Kidney (tissue), 13 donors: ENCODE measurements at regions not wholly inside any gene's neighbourhood (a gene's known extent, or its start where the extent isn't known, plus 50 kb on each side); places are given as distances from the start of the nearest gene placed in this dataset.

Experiments
- DNase-seq, 5 donors: peaks; one replicate each; pipeline ENCODE4 v3.0.0-alpha.2; 2013 to 2020
- FAIRE-seq: peaks from 2 replicates; lab custom pipeline; 2012; peaks lifted over from hg19 to GRCh38; lab: Jason Lieb, UNC
- H3K27ac ChIP-seq, 2 donors: one replicate each; pipeline ENCODE4 v1.7.0; 2013; ENCODE audit warnings: low read depth in 2 of 2, low read length in 2 of 2, inconsistent platforms in 1 of 2
- H3K27me3 ChIP-seq: one replicate; pipeline ENCODE4 v1.7.1; 2013; ENCODE audit warnings: low read length, inconsistent platforms; ENCODE audit not compliant: control insufficient read depth, insufficient read depth
- H3K36me3 ChIP-seq, 3 donors: one replicate each; pipeline versions ENCODE4 v1.7.0 to v1.7.1; 2013; ENCODE audit warnings: low read length in 3 of 3, control low read depth in 1 of 3, inconsistent platforms in 1 of 3; ENCODE audit not compliant: insufficient read depth in 3 of 3, control insufficient read depth in 2 of 3
- H3K4me1 ChIP-seq, 3 donors: one replicate each; pipeline versions ENCODE4 v1.7.0 to v1.7.1; 2013; ENCODE audit warnings: low read length in 3 of 3, inconsistent platforms in 1 of 3, low read depth in 1 of 3; ENCODE audit not compliant: control insufficient read depth in 2 of 3, insufficient read depth in 2 of 3
- H3K4me3 ChIP-seq, 3 donors: one replicate each; pipeline versions ENCODE4 v1.7.0 to v1.8.1; 2013; ENCODE audit warnings: low read length in 3 of 3, control low read depth in 1 of 3, inconsistent platforms in 1 of 3
- H3K9ac ChIP-seq, 3 donors: one replicate each; pipeline versions ENCODE4 v1.7.0 to v1.7.1; 2013; ENCODE audit warnings: low read length in 3 of 3, control low read depth in 1 of 3, inconsistent platforms in 1 of 3
- H3K9me3 ChIP-seq, 3 donors: one replicate each; pipeline versions ENCODE4 v1.7.0 to v1.7.1; 2013; ENCODE audit warnings: low read length in 3 of 3, control low read depth in 1 of 3, inconsistent platforms in 1 of 3; ENCODE audit not compliant: control insufficient read depth in 2 of 3, insufficient read depth in 1 of 3
- CTCF ChIP-seq: IDR thresholded peaks from 3 replicates; pipeline ENCODE4 v1.5.1; 2012; ENCODE audit warnings: mild to moderate bottlenecking, moderate library complexity, borderline replicate concordance; ENCODE audit not compliant: insufficient read depth; ENCODE audit errors: extremely low read depth
- intact Hi-C: fragments of 100-400 bp; cut with DNase I; formaldehyde crosslinking; loops from one replicate; pipeline ENCODE4 v1.11.1; 2022
- donor health status: control.
- donor health status: control.
- donor health status: control.
- donor health status: control.
- donor health status: control.
- donor health status: DM: yes; HTN: yes; CAD: no.
- donor health status: Normal renal cell carcinoma (clear cell type).

DNA sequence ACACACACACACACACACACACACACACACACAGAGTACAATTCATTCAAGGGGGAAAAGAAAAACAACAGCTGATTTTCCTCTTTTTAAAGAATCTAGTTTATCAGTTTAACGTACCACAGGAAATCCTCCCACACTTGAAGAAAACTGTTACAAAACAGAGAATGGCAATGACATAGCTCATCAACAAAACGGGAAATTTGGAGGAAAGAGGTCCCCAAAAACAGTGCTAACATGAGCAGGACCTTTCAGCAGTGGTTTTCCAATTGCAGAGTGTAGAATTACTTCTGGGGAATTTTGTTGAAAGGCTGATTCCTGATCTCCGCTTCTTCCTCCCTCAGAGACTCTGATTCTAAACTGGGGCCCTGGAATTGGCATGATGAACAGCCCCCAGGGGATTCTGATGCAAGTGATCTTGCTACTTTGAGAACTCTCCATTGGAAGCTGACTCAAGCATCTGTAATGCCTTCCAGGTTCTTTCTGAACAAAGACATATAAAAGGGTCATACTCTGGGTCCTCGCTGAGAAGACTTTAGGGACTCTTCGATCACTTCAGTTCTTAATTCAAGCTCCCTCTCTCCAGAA is 442.6 kb upstream of the PROK2 start:
- intact Hi-C loops = no loop called here
- no peak overlapping the region for H3K4me3 ChIP-seq
- DNase-seq (no peak), FAIRE-seq (no peak)
- H3K36me3 ChIP-seq = no peaks in the 10 kb centered on the region
- no peak for TF ChIP-seq CTCF
- H3K27me3 ChIP-seq = no peaks in the 10 kb centered on the region
- H3K27ac ChIP-seq = no peak overlapping the region
- no peaks in the 10 kb centered on the region for H3K4me1 ChIP-seq
- H3K9ac ChIP-seq = no peak overlapping the region
- peaks cover 2 to 14% (median 8%) of the 10 kb centered on the region in 3 donors for H3K9me3 ChIP-seq

DNA sequence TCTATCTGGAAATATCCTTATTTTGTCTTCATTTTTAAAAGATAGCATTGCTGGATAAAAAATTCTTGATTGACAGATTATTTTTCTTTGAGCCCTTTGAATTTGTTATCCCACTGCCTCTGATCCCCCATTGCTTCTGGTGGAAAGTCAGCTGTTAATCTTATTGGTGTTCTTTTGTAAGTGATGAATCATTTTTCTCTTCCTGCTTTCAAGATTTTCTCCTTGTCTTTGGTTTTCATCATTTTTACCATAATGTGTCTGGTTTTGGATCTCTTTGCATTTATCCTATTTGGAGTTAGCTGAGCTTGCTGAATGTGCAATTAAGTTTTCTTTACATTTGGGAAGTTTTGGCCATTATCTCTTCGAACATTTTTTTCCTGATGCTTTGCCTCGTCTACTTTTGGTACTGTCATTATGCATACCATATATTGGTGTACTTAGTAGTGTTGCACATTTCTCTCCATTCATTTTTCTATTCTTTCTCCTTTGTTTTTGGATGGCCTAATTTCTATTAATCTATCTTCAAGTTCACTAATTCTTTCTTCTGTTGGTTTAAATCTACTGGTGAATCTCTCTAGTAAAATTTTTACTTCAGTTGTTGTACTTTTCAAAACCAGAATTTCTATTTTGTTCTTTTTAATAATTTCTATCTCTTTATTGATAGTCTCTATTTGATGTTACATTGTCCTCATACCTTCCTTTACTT is 440.0 kb upstream of the PROK2 start:
- Histone ChIP-seq H3K36me3 (no peaks in the 10 kb centered on the region), H3K4me1 (no peaks in the 10 kb centered on the region), H3K27me3 (no peaks in the 10 kb centered on the region), H3K9ac (no peak overlapping the region), H3K9me3 (peaks cover 2 to 14% (median 8%) of the 10 kb centered on the region in 3 donors), H3K27ac (no peak overlapping the region), H3K4me3 (no peak overlapping the region)
- TF ChIP-seq CTCF = no peak
- intact Hi-C loops = no loop called here
- FAIRE-seq (peak; percentile 44), DNase-seq (no peak)

DNA sequence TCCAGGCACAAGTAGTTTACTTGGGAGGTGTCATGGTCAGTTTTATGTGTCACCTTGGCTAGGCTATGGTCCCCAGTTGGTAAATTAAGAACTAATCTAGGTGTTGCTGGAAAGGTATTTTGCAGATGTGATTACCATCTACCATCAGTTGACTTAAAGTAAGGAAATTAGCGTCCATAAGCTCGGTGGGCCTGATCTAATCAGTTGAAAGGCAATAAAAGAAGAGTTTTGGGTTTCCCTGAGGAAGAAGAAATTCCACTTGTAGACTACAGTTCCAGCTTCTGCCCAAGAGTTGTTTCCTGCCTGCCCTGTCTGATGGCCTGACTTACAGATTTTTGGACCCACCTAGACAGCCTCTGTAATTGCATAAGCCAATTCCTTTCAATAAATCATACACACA is 438.7 kb upstream of the PROK2 start:
- no peaks in the 10 kb centered on the region for H3K36me3 ChIP-seq
- no peak for FAIRE-seq
- H3K27me3 ChIP-seq = no peaks in the 10 kb centered on the region
- H3K9me3 ChIP-seq = peaks cover 2 to 14% (median 8%) of the 10 kb centered on the region in 3 donors
- no peak overlapping the region for H3K9ac ChIP-seq
- no peaks in the 10 kb centered on the region for H3K4me1 ChIP-seq
- H3K4me3 ChIP-seq = no peak overlapping the region
- TF ChIP-seq CTCF = no peak
- no peak overlapping the region for H3K27ac ChIP-seq
- intact Hi-C loops = no loop called here
- no peak for DNase-seq

DNA sequence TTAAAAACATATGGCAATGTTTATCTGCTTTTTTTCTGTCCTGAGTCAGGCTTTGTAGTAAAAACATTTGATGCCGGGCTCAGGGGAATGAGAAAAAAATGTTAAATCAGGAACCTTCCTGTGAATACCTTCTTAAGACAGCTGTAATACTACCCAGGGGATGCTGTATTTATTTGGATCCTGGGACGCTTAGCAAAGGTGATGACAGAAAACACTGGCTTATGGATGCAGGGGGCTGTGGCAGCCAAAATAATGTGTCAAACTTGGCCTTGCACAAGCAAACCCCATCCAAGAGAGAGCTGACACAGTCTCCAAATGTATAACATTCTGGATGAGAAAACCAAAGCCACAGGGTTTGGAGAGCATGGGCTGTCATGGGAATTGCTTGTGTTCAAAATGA is 438.2 kb upstream of the PROK2 start:
- no peaks in the 10 kb centered on the region for H3K27me3 ChIP-seq
- FAIRE-seq (no peak), DNase-seq (no peak)
- peaks cover 2 to 14% (median 8%) of the 10 kb centered on the region in 3 donors for H3K9me3 ChIP-seq
- no peaks in the 10 kb centered on the region for H3K4me1 ChIP-seq
- no peak overlapping the region for H3K27ac ChIP-seq
- H3K36me3 ChIP-seq = no peaks in the 10 kb centered on the region
- no peak overlapping the region for H3K9ac ChIP-seq
- no peak for TF ChIP-seq CTCF
- intact Hi-C loops = no loop called here
- H3K4me3 ChIP-seq = no peak overlapping the region
